ENCODE measurements at regions not wholly inside any gene's neighbourhood (a gene's known extent, or its start where the extent isn't known, plus 50 kb on each side); places are given as distances from the start of the nearest gene placed in this dataset.

DNA sequence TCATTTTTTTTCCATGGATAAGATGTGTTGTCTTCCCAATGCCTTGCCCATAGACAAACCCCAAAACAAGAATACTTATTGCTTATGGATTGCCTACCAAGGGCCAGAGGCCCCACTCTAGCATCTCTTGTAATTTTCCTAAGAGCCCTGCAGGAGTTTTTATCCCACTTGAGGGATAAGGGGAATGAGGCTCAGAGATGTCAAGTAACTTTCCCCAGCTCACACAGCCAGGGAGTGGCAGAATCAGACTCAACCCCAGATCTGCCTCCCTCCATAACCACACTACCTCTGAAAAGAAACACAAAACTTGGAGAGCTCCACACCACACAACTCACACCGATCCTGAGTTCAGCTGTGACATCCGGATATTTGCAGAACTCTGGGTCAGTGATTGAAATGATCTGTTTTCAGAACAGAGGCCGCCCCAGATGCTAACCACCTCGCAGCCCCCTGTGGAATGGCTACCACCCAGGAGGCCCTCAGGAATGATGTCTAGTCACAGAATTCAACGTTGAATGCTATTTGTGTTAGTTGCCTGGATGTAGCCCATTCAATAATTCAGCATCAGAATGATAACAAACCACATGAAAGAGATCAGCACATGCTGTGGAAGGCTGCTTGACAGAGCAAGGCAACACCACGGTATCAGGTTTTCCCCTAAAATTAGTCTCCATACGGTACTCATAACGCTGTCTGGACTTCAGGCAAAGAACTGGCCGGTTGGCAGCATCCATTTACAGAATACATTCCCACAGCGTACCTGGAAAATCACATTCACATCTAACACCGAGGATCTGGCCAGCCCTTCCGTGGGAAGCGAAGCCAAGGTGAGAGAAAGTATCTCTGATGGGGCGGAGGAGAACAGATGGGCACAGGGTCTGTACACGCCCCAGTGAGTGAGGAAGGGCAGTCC, 231.9 kb downstream of the TOMM20 start:
- H3K4me3 Mint-ChIP-seq: no peak overlapping the region
- intact Hi-C loops (cut with micrococcal nuclease): no loop called here

DNA sequence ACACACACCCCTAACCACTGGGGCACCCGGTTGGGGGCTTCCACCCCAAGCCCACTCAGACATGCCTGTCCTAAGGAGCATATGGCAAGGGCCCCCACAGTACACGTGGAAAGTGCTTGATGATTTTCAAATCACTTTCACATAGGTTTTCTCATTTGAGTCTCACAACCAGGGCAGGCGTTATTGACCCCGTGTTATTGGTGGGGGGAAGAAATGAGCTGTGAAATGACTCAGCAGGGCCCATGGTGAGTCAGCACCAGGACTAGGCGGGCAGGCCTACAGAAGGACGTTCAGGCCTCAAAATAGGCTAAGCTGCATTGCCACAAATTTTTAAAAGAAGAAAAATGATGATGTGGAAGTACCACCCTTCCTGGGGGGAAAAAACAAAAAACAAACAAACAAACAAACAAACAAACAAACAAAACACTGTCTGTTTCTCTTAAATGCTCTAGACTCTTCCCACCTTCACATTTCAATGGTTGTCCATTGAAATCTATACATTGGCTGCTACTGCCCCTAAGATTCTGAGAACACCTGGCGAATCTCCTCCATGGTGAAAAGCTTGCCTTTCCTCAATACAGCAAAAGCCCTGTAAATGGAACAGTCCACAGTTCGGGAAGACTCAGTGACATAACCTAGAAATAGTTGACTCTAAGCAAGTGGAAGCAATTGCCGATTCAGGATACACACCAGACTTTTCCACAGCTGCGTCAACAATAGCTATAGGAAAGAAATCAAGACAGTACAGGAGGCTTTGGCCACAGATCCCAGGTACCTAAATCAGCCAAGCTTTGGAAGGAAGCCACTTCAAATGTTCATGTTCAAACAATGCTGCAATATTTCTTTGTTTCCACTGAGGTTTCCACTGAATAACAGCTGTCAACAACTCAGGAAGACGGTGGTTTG, 234.7 kb downstream of the TOMM20 start:
- Mint-ChIP-seq H3K9me3 (no peaks in the 10 kb centered on the region), H3K27ac (no peak overlapping the region), H3K4me3 (no peak overlapping the region), H3K4me1 (peaks cover 1% of the 10 kb centered on the region), H3K27me3 (no peaks in the 10 kb centered on the region), H3K36me3 (ENCODE audit: low read depth) (no peaks in the 10 kb centered on the region)
- intact Hi-C loops (cut with micrococcal nuclease): no loop called here
- no peak for ATAC-seq (ENCODE audit: low read depth)
- ChIA-PET POLR2A (interaction anchor here (1.7 kb wide), 1 partner anchor 55 kb away, joined by 3 read pairs; no protein-coding TSS in a partner anchor), CTCF (no interaction called here)
- no peak for DNase-seq
- TF ChIP-seq, protein P1, sequence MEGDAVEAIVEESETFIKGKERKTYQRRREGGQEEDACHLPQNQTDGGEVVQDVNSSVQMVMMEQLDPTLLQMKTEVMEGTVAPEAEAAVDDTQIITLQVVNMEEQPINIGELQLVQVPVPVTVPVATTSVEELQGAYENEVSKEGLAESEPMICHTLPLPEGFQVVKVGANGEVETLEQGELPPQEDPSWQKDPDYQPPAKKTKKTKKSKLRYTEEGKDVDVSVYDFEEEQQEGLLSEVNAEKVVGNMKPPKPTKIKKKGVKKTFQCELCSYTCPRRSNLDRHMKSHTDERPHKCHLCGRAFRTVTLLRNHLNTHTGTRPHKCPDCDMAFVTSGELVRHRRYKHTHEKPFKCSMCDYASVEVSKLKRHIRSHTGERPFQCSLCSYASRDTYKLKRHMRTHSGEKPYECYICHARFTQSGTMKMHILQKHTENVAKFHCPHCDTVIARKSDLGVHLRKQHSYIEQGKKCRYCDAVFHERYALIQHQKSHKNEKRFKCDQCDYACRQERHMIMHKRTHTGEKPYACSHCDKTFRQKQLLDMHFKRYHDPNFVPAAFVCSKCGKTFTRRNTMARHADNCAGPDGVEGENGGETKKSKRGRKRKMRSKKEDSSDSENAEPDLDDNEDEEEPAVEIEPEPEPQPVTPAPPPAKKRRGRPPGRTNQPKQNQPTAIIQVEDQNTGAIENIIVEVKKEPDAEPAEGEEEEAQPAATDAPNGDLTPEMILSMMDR (IDR thresholded peaks at IDR 0.05): no peak

More for the DNA sequence above, 231.9 kb downstream of the TOMM20 start:
- H3K27me3 Mint-ChIP-seq: no peaks in the 10 kb centered on the region
- DNase-seq (no peak), ATAC-seq (ENCODE audit: low read depth) (no peak)
- TF ChIP-seq, protein P1 (IDR thresholded peaks at IDR 0.05): no peak
- POLR2A ChIA-PET: no interaction called here
- H3K4me1 Mint-ChIP-seq: no peaks in the 10 kb centered on the region
- CTCF ChIA-PET: no interaction called here
- H3K9me3 Mint-ChIP-seq: no peaks in the 10 kb centered on the region
- no peaks in the 10 kb centered on the region for H3K36me3 Mint-ChIP-seq (ENCODE audit: low read depth)
- H3K27ac Mint-ChIP-seq: no peak overlapping the region

DNA sequence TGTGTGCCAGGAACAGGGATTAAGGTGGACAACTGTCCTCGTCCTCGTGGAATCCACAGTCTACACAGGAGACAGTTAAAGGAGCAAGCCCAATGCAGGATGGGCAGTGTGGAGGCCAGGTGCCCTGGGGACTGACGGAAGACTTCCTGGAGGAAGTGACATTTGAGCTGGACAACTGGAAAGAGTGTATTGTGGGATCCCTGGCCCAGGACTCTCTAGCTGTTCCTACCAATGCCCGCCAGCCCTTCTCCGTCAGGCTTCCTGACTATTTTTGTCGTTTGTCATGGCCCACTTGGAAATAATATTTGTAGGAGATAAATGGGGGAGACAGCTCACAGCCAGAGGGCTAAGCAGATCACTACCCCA, 235.3 kb downstream of the TOMM20 start:
- Mint-ChIP-seq H3K9me3 (no peaks in the 10 kb centered on the region), H3K36me3 (ENCODE audit: low read depth) (no peaks in the 10 kb centered on the region), H3K4me3 (no peak overlapping the region), H3K27me3 (no peaks in the 10 kb centered on the region), H3K4me1 (peaks cover 1% of the 10 kb centered on the region), H3K27ac (no peak overlapping the region)
- ChIA-PET POLR2A (no interaction called here), CTCF (no interaction called here)
- intact Hi-C loops (cut with micrococcal nuclease): no loop called here
- DNase-seq: no peak
- TF ChIP-seq, protein P1 (IDR thresholded peaks at IDR 0.05): no peak
- ATAC-seq (ENCODE audit: low read depth): no peak

DNA sequence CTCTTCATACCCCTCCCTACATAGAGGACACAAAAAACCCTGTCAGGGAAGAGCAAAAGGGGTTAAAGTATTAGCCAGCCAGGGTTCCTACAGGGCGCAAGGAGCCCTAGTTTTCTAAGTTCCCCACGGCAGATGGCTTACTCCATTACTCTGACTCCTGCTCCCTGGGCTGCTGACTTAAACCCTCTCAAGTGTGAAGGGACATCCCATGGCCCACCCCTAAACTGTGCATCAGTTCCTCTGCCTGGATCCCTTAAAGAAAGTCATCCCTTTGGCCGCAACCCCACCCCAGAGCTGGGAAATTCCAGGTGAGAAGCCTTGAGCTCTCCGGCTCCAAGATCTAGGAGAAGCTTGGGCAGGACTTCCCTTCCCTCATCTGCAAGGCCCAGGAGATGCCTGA, 236.0 kb downstream of the TOMM20 start:
- H3K4me1 Mint-ChIP-seq: peaks cover 1% of the 10 kb centered on the region
- H3K27ac Mint-ChIP-seq: no peak overlapping the region
- ATAC-seq (ENCODE audit: low read depth) (no peak), DNase-seq (no peak)
- H3K4me3 Mint-ChIP-seq: no peak overlapping the region
- no peaks in the 10 kb centered on the region for H3K27me3 Mint-ChIP-seq
- intact Hi-C loops (cut with micrococcal nuclease): no loop called here
- ChIA-PET CTCF (no interaction called here), POLR2A (interaction anchor here (0.6 to 1.0 kb wide), 2 partner anchors 33 to 80 kb away, joined by 3 read pairs; no protein-coding TSS in a partner anchor)
- no peaks in the 10 kb centered on the region for H3K36me3 Mint-ChIP-seq (ENCODE audit: low read depth)
- TF ChIP-seq, protein P1 (IDR thresholded peaks at IDR 0.05): no peak
- H3K9me3 Mint-ChIP-seq: no peaks in the 10 kb centered on the region

DNA sequence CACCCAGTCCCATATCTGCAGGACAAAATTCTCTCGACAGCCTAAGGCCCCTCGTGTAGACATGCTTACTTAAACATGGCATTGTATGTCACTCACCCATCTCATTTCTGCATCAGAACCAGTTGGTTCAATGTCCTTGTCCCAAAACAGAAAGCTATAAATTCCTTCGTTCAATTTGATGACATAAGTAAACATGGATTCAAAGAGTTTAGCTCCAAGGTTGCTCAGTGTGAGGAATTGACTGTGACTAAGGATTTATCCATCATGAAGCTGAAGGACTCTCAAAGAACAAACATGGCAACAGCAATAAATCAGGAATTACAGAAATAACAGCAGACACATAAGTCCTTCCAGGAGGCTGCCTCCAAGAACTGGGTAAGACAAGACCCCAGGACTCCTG, 237.2 kb downstream of the TOMM20 start:
- ATAC-seq (ENCODE audit: low read depth) (no peak), DNase-seq (no peak)
- H3K9me3 Mint-ChIP-seq: no peaks in the 10 kb centered on the region
- no peak overlapping the region for H3K27ac Mint-ChIP-seq
- no peak overlapping the region for H3K4me3 Mint-ChIP-seq
- POLR2A ChIA-PET: interaction anchor here (0.6 to 1.1 kb wide), 4 partner anchors 15 to 280 kb away, joined by 3 to 4 read pairs (median 4); no protein-coding TSS in a partner anchor
- TF ChIP-seq, protein P1 (IDR thresholded peaks at IDR 0.05): no peak
- H3K36me3 Mint-ChIP-seq (ENCODE audit: low read depth): no peaks in the 10 kb centered on the region
- no peaks in the 10 kb centered on the region for H3K27me3 Mint-ChIP-seq
- CTCF ChIA-PET: no interaction called here
- H3K4me1 Mint-ChIP-seq: peaks cover 6% of the 10 kb centered on the region
- intact Hi-C loops (cut with micrococcal nuclease): no loop called here
